Transverse colon (tissue), 4 donors: ENCODE measurements at regions not wholly inside any gene's neighbourhood (a gene's known extent, or its start where the extent isn't known, plus 50 kb on each side); places are given as distances from the start of the nearest gene placed in this dataset.
A peak's percentile ranks its signal among the peaks of the same experiment; 100 is the strongest.

Experiments used
- DNase-seq: peaks from one replicate; pipeline ENCODE4 v3.0.0-alpha.2; 2019
- H3K27ac ChIP-seq, 4 donors: fragments of 200-600 bp; sonication (generic); 2 replicates each; pipeline ENCODE4 v1.5.1; 2016 to 2018; ENCODE audit warnings: inconsistent platforms in 4 of 4
- H3K27me3 ChIP-seq: fragments of 200-600 bp; sonication (generic); 2 replicates; pipeline ENCODE4 v1.5.1; 2017; ENCODE audit warnings: inconsistent platforms
- H3K36me3 ChIP-seq, 4 donors: fragments of 200-600 bp; sonication (generic); 2 replicates each; pipeline ENCODE4 v1.5.1; 2017 to 2019; ENCODE audit warnings: inconsistent platforms in 4 of 4
- H3K4me1 ChIP-seq, 4 donors: fragments of 200-600 bp; sonication (generic); 2 replicates each; pipeline ENCODE4 v1.5.1; 2017 to 2020; ENCODE audit warnings: inconsistent platforms in 4 of 4
- H3K4me3 ChIP-seq, 4 donors: fragments of 200-600 bp; sonication (generic); 1 replicate in 1 of 4; 2 replicates in 3 of 4; pipeline versions ENCODE4 v1.5.1 to v1.6.1; 2017 to 2019; ENCODE audit warnings: inconsistent platforms in 4 of 4
- H3K9me3 ChIP-seq, 2 donors: fragments of 200-600 bp; sonication (generic); 2 replicates each; pipeline ENCODE4 v1.5.1; 2017 to 2019; ENCODE audit warnings: inconsistent platforms in 2 of 2
- CTCF ChIP-seq, 5 experiments: fragments of 200-600 bp in 3 of 5; fragments of 450-650 bp in 2 of 5; sonication (generic) in 3 of 5; IDR thresholded peaks; 1 replicate in 2 of 5; 2 replicates in 3 of 5; pipeline ENCODE4 v1.5.1; 2016 to 2017; ENCODE audit warnings: antibody characterized with exemption in 5 of 5, inconsistent platforms in 3 of 5, mild to moderate bottlenecking in 2 of 5, moderate library complexity in 1 of 5
- EP300 ChIP-seq: sonication (generic); formaldehyde crosslinking; IDR thresholded peaks from one replicate; pipeline ENCODE4 v1.6.1; 2017; ENCODE audit warnings: antibody characterized with exemption, low read depth
- POLR2A ChIP-seq: fragments of 450-650 bp; IDR thresholded peaks from one replicate; pipeline ENCODE4 v1.6.1; 2016; ENCODE audit warnings: antibody characterized with exemption, mild to moderate bottlenecking, moderate library complexity
- POLR2AphosphoS5 ChIP-seq, 3 donors: sonication (generic); formaldehyde crosslinking; IDR thresholded peaks; one replicate each; pipeline ENCODE4 v1.6.1; 2016; ENCODE audit warnings: antibody characterized with exemption in 3 of 3
- WGBS, 2 donors: methylation state at CpG; one replicate each; pipeline ENCODE4 v1.1.5; 2018; ENCODE audit warnings: low coverage in 1 of 2; 5-methylcytosine and 5-hydroxymethylcytosine counted together
- in situ Hi-C, 4 donors: fragments of 200-750 bp; cut with MboI; loops; one replicate each; pipeline versions ENCODE4 v1.15.0 to v1.15.1; 2017; ENCODE audit warnings: low sequenced_read_pairs in 3 of 4, low pct_ligation_motif_present in 1 of 4, low pct_unique_long_range_greater_than_20kb in 1 of 4
- intact Hi-C: fragments of 100-400 bp; cut with DNase I; formaldehyde crosslinking; loops from one replicate; pipeline ENCODE4 v1.15.1; 2023; ENCODE audit warnings: low total_unique reads

GRCh38 chr9:78121488-78121887 lies 89.9 kb upstream of the GNAQ start:
- DNase-seq, result peak; percentile 77
- intact Hi-C loops (no loop called here), in situ Hi-C loops (no loop called here)
- Histone ChIP-seq H3K27ac (no peak overlapping the region), H3K4me1 (peaks cover 0 to 33% (median 10%) of the 10 kb centered on the region in 4 donors), H3K27me3 (peaks cover 7% of the 10 kb centered on the region), H3K9me3 (no peaks in the 10 kb centered on the region), H3K36me3 (no peaks in the 10 kb centered on the region), H3K4me3 (no peak overlapping the region)
- TF ChIP-seq POLR2A, result no peak
- TF ChIP-seq CTCF (IDR thresholded peaks at IDR 0.05), result peak; percentile 53 to 71 (median 64)
- TF ChIP-seq POLR2AphosphoS5 (IDR thresholded peaks at IDR 0.05), result no peak
- TF ChIP-seq EP300, result no peak
- WGBS, 2 donors, result 50 to 52% methylated on average over 4 of the region's 4 CpGs

GRCh38 chr9:78118742-78119473 lies 87.3 kb upstream of the GNAQ start:
- TF ChIP-seq CTCF (IDR thresholded peaks at IDR 0.05) (no peak), POLR2A (no peak), POLR2AphosphoS5 (IDR thresholded peaks at IDR 0.05) (peak in 1 of 3 donors; percentile 29)
- DNase-seq, result no peak
- H3K4me1 ChIP-seq, result peaks cover 0 to 33% (median 10%) of the 10 kb centered on the region in 4 donors
- no peak overlapping the region for H3K4me3 ChIP-seq
- no peaks in the 10 kb centered on the region for H3K36me3 ChIP-seq
- no peaks in the 10 kb centered on the region for H3K9me3 ChIP-seq
- WGBS, 2 donors, result 21 to 26% methylated on average over 2 of the region's 2 CpGs
- in situ Hi-C loops (no loop called here), intact Hi-C loops (no loop called here)
- no peaks in the 10 kb centered on the region for H3K27me3 ChIP-seq
- peak overlapping the region; percentile 43 to 62 (median 56) for H3K27ac ChIP-seq

GRCh38 chr9:78115073-78115472 lies 83.5 kb upstream of the GNAQ start:
- no peak overlapping the region for H3K27ac ChIP-seq
- WGBS, 2 donors, result 100% methylated on average over 1 of the region's 1 CpG; no CpG with 5 or more reads in 1 of the 2 donors
- intact Hi-C loops (no loop called here), in situ Hi-C loops (no loop called here)
- no peak for TF ChIP-seq EP300
- no peak for TF ChIP-seq POLR2A
- no peak for TF ChIP-seq POLR2AphosphoS5 (IDR thresholded peaks at IDR 0.05)
- peak in 1 of 5 experiments; percentile 10 for TF ChIP-seq CTCF (IDR thresholded peaks at IDR 0.05)
- no peak for DNase-seq
- H3K36me3 ChIP-seq, result no peaks in the 10 kb centered on the region
- H3K27me3 ChIP-seq, result no peaks in the 10 kb centered on the region
- no peaks in the 10 kb centered on the region for H3K9me3 ChIP-seq
- no peak overlapping the region for H3K4me3 ChIP-seq
- H3K4me1 ChIP-seq, result peaks cover 0 to 21% (median 10%) of the 10 kb centered on the region in 4 donors

GRCh38 chr9:78114581-78114980 lies 83.0 kb upstream of the GNAQ start:
- Histone ChIP-seq H3K27ac (no peak overlapping the region), H3K9me3 (no peaks in the 10 kb centered on the region), H3K4me3 (no peak overlapping the region), H3K27me3 (no peaks in the 10 kb centered on the region), H3K36me3 (no peaks in the 10 kb centered on the region), H3K4me1 (peaks cover 0 to 16% (median 6%) of the 10 kb centered on the region in 4 donors)
- 83 to 90% methylated on average over 4 of the region's 4 CpGs for WGBS, 2 donors
- in situ Hi-C loops (no loop called here), intact Hi-C loops (no loop called here)
- TF ChIP-seq CTCF (IDR thresholded peaks at IDR 0.05) (no peak), POLR2A (no peak), POLR2AphosphoS5 (IDR thresholded peaks at IDR 0.05) (no peak), EP300 (no peak)
- no peak for DNase-seq
